ENCODE measurements at regions not wholly inside any gene's neighbourhood (a gene's known extent, or its start where the extent isn't known, plus 50 kb on each side); places are given as distances from the start of the nearest gene placed in this dataset.
"Not testable (repeated sequence)": the region's sequence is repeated elsewhere in the genome, so short reads cannot be mapped to it uniquely, and the experiment has no call there.

DNA sequence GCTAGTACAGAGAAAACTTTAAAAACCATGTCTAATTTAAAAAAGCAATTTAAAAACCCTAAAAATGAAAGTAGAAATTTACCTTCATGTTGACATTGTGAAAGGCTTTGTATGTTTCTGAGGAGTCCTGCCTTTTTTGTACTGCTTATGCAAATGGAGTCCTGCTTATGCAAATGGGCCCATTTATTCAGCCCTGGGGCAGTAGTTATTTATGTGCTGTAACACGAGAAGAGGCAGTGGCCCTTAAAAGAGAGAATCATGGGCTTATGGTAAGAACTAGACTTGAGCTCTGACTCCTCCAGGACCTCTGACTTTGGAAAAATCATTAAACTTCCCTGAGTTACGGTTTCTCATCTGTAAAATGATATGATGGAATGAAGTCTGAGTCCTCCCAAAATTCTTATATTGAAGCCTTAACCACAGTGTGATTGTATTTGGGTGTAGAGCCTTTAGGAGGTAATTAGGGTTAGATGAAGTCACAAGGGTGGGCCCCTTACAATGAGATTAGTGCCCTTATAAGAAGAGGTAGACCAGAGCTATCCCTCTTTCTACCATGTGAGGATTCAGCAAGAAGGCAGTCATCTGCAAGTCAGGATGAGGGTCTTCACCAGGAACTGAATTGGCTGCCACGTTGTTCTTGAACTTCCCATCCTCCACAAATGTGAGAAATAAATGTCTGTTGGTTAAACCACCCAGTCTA, 447.8 kb upstream of the CD180 start:
- TF ChIP-seq CTCF (IDR thresholded peaks at IDR 0.05; ENCODE audit: extremely low read depth, missing control alignments), result no peak
- DNase-seq (ENCODE audit: low spot score), result no peak

GRCh38 chr5:67643536-67643935, 446.9 kb upstream of the CD180 start:
- no peak for TF ChIP-seq CTCF (IDR thresholded peaks at IDR 0.05; ENCODE audit: extremely low read depth, missing control alignments)
- DNase-seq (ENCODE audit: low spot score), result no peak

GRCh38 chr5:67639976-67640375, 443.4 kb upstream of the CD180 start:
- DNase-seq (ENCODE audit: low spot score), result no peak
- no peak for TF ChIP-seq CTCF (IDR thresholded peaks at IDR 0.05; ENCODE audit: extremely low read depth, missing control alignments)

DNA sequence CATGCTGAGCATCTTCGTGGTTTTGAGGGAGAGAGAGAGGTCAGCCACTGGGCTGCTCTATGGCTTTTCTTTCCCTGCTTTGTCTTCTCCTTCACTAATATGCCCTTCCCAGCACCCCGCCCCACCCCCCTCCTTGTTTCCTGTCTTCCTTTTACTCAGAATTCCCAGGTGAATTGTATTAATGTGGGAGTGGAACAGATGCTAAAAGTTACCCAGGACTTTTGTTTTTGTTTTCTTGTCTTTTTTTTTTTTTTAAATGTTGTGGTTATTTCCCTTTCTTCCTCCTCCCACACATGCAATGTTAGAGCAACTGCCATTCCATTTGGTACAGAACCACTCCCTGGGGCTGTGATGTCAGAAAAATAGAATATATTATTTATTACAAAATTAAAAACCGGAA, 442.7 kb upstream of the CD180 start:
- no peak for DNase-seq (ENCODE audit: low spot score)
- no peak for TF ChIP-seq CTCF (IDR thresholded peaks at IDR 0.05; ENCODE audit: extremely low read depth, missing control alignments)

DNA sequence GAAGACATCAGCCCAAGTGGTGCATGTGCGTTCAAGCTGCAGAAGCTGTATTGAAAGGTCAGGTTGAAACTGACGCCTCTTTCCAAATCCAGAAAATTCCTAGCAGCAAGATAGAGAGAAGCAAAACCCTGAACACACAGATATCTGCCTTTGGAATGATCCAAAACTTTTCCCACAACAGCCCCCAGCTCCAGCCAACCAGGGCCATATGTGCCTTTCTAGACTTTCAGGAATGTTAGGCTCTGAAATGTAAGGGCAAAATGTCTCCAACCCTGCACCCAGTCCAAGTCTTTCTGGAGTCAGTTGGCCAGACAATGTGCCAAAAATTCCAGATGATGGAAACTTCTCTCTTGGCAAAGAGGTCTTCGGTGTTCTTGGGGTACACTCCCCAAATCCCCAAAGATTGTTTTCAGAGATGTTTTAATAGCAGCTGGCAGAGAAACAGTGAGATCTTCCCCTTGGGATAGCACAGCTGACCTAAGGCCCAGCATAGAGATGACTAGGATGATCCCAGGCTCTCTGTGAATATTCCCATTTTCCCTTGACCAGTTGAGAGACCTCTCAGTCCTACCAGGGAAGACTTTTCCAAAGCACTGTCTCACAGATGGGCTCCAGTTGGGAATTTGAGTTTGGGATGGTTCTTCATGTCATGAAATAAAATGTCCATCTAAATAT, 440.4 kb upstream of the CD180 start:
- no peak for TF ChIP-seq CTCF (IDR thresholded peaks at IDR 0.05; ENCODE audit: extremely low read depth, missing control alignments)
- no peak for DNase-seq (ENCODE audit: low spot score)

- no peak for DNase-seq (ENCODE audit: low spot score)
- TF ChIP-seq CTCF (IDR thresholded peaks at IDR 0.05; ENCODE audit: extremely low read depth, missing control alignments), result no peak
Measured at GRCh38 chr5:67636091-67636490, 439.5 kb upstream of the CD180 start.

DNA sequence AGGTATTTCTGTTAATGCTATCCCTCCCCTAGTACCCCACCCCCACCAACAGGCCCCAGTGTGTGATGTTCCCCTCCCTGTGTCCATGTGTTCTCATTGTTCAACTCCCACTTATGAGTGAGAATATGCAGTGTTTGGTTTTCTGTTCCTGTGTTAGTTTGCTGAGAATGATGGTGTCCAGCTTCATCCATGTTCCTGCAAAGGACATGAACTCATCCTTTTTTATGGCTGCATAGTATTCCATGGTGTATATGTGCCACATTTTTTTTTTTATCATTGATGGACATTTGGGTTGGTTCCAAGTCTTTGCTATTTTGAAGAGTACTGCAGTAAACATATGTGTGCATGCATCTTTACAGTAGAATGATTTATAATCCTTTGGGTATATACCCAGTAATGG, 430.5 kb upstream of the CD180 start:
- DNase-seq (ENCODE audit: low spot score), result not testable (repeated sequence)

DNA sequence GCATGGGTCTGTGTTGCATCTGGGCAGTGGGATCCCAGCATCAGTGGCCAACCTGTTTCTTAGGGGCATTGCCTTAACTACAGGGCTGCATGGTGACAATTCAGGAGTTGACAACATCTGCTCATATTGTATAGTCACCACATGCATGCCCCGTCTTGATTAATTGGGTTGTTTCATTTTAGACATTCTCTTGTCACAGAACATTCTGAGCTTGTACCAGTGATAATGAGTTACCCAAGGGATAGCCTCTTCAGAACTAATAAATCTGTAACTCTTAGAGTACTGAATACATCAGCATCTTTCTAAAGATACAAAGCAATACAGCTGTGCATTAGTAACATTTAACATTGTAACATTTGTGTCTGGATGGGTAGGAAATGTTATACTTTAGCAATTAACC, 426.5 kb upstream of the CD180 start:
- no peak for DNase-seq (ENCODE audit: low spot score)
- TF ChIP-seq CTCF (IDR thresholded peaks at IDR 0.05; ENCODE audit: extremely low read depth, missing control alignments), result no peak

All from GM20000 (cell line).